ENCODE measurements at regions not wholly inside any gene's neighbourhood (a gene's known extent, or its start where the extent isn't known, plus 50 kb on each side); places are given as distances from the start of the nearest gene placed in this dataset.

DNA sequence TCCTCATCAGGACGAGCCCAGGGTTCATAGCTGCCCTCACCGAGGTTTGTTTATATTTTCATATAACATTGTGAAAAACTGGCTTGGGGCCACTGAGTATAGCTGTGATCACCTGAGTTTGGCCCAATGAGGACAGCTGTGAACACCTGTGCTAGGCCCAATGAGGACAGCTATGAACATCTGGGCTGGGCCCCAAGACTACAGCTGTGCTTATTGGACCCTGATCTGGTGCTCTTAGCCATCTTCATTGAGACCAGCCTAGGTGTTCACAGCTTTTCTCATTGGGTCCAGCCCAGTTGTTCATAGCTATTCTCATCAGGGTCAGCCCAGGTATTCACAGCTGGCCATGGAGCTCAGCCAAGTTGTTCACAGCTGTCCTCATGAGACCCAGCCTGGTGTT, 1167.3 kb downstream of the UQCRFS1 start:
- Mint-ChIP-seq H3K9me3 (ENCODE audit: unreplicated experiment) (peaks cover 12% of the 10 kb centered on the region), H3K27me3 (ENCODE audit: insufficient read depth, unreplicated experiment) (no peaks in the 10 kb centered on the region), H3K27ac (ENCODE audit: low read depth, unreplicated experiment) (no peak overlapping the region), H3K4me3 (ENCODE audit: unreplicated experiment) (no peak overlapping the region), H3K36me3 (ENCODE audit: insufficient read depth, unreplicated experiment) (no peaks in the 10 kb centered on the region), H3K4me1 (ENCODE audit: insufficient read depth, unreplicated experiment) (no peaks in the 10 kb centered on the region)
- ChIA-PET CTCF (no interaction called here), POLR2A (no interaction called here)
- DNase-seq (ENCODE audit: unreplicated experiment) = no peak
- TF ChIP-seq, protein P1, sequence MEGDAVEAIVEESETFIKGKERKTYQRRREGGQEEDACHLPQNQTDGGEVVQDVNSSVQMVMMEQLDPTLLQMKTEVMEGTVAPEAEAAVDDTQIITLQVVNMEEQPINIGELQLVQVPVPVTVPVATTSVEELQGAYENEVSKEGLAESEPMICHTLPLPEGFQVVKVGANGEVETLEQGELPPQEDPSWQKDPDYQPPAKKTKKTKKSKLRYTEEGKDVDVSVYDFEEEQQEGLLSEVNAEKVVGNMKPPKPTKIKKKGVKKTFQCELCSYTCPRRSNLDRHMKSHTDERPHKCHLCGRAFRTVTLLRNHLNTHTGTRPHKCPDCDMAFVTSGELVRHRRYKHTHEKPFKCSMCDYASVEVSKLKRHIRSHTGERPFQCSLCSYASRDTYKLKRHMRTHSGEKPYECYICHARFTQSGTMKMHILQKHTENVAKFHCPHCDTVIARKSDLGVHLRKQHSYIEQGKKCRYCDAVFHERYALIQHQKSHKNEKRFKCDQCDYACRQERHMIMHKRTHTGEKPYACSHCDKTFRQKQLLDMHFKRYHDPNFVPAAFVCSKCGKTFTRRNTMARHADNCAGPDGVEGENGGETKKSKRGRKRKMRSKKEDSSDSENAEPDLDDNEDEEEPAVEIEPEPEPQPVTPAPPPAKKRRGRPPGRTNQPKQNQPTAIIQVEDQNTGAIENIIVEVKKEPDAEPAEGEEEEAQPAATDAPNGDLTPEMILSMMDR (IDR thresholded peaks at IDR 0.05; ENCODE audit: unreplicated experiment) = no peak
- intact Hi-C loops (cut with micrococcal nuclease) = no loop called here
- BruUV-seq (replicated peaks) = no TSS peak

DNA sequence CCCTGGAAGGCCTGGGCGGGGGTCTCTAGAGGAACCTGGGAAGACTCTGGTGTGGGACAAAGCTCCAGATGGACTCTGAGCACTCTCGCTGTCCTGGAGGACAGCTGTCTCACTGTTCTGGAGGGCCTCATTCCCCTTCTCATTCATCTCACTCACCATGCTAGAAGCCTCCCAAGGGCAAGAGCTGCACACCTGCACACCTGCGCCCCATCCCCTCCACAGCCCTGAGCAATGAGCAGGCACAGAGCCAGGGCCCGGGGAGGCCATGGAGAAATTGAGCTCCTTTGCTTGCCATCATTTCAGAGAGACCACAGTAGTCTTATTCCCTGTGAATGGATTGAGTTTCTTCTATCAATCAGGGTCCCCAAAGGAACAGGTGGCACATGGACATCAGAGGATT, 1168.5 kb downstream of the UQCRFS1 start:
- H3K4me1 Mint-ChIP-seq (ENCODE audit: insufficient read depth, unreplicated experiment) = no peaks in the 10 kb centered on the region
- no peaks in the 10 kb centered on the region for H3K27me3 Mint-ChIP-seq (ENCODE audit: insufficient read depth, unreplicated experiment)
- ChIA-PET CTCF (no interaction called here), POLR2A (no interaction called here)
- DNase-seq (ENCODE audit: unreplicated experiment) = no peak
- TF ChIP-seq, protein P1 (IDR thresholded peaks at IDR 0.05; ENCODE audit: unreplicated experiment) = no peak
- peaks cover 12% of the 10 kb centered on the region for H3K9me3 Mint-ChIP-seq (ENCODE audit: unreplicated experiment)
- no peak overlapping the region for H3K4me3 Mint-ChIP-seq (ENCODE audit: unreplicated experiment)
- H3K27ac Mint-ChIP-seq (ENCODE audit: low read depth, unreplicated experiment) = no peak overlapping the region
- intact Hi-C loops (cut with micrococcal nuclease) = no loop called here
- no TSS peak for BruUV-seq (replicated peaks)
- no peaks in the 10 kb centered on the region for H3K36me3 Mint-ChIP-seq (ENCODE audit: insufficient read depth, unreplicated experiment)

DNA sequence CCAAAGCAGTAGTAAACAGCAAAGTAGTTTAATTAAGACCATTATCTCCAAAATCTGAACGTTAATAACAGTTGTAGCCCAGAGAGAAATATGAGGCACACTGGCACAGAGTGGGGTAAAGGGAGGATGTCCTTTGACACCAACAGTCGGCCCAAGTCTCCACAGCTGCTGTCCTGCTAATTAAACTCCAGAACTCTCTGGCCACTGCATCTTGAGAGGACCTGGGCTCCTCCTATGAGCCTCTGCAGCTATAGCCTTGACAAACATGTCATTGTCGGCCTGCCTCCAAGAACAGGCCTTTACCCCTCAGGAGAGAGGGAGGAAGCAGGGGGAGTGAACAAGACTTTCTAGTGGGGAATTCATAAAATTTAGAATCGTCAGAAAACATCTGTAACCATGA, 1170.4 kb downstream of the UQCRFS1 start:
- CTCF ChIA-PET = no interaction called here
- Mint-ChIP-seq H3K4me1 (ENCODE audit: insufficient read depth, unreplicated experiment) (no peaks in the 10 kb centered on the region), H3K27ac (ENCODE audit: low read depth, unreplicated experiment) (no peak overlapping the region), H3K36me3 (ENCODE audit: insufficient read depth, unreplicated experiment) (no peaks in the 10 kb centered on the region), H3K9me3 (ENCODE audit: unreplicated experiment) (peaks cover 23% of the 10 kb centered on the region), H3K27me3 (ENCODE audit: insufficient read depth, unreplicated experiment) (no peaks in the 10 kb centered on the region), H3K4me3 (ENCODE audit: unreplicated experiment) (no peak overlapping the region)
- no TSS peak for BruUV-seq (replicated peaks)
- no peak for DNase-seq (ENCODE audit: unreplicated experiment)
- intact Hi-C loops (cut with micrococcal nuclease) = no loop called here
- TF ChIP-seq, protein P1 (IDR thresholded peaks at IDR 0.05; ENCODE audit: unreplicated experiment) = no peak
- POLR2A ChIA-PET = no interaction called here

DNA sequence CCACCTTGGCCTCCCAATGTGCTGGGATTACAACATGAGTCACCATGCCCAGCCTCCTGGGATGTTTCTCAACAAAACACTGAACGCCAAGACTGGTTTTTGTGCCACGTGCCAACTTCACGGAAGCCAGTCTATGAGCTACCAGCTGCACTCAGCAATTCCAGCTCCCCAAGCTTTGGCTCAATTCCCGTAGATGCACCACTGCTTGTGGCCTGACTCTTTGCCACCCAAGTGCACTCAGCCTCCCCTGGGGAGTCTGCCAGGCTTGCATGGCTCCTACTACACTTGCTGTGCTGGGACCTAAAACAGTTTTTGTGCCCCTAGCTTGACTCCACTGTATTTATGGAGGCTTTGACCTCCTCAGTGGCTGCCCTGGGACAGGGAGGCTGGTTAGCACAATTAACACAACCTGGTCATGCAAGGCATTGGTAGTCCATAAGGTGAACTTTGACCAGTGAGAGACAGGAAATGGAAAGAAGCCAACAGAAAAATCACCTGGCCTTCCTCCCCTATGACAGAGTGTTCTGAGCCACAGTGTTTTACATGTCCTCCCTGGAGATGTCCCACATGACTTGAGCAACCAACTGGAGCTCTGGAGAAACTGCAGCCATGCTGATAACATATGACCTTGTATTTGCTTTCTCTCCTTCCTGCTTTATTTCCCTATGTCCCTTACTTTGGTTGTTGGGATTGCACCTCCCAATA, 1173.1 kb downstream of the UQCRFS1 start:
- H3K9me3 Mint-ChIP-seq (ENCODE audit: unreplicated experiment) = peaks cover 29% of the 10 kb centered on the region
- H3K4me1 Mint-ChIP-seq (ENCODE audit: insufficient read depth, unreplicated experiment) = no peaks in the 10 kb centered on the region
- ChIA-PET POLR2A (no interaction called here), CTCF (interaction anchor here (1.2 kb wide), 1 partner anchor 12 kb away, joined by 3 read pairs; no protein-coding TSS in a partner anchor)
- BruUV-seq (replicated peaks) = no TSS peak
- H3K27ac Mint-ChIP-seq (ENCODE audit: low read depth, unreplicated experiment) = no peak overlapping the region
- H3K36me3 Mint-ChIP-seq (ENCODE audit: insufficient read depth, unreplicated experiment) = no peaks in the 10 kb centered on the region
- TF ChIP-seq, protein P1 (IDR thresholded peaks at IDR 0.05; ENCODE audit: unreplicated experiment) = no peak
- no peaks in the 10 kb centered on the region for H3K27me3 Mint-ChIP-seq (ENCODE audit: insufficient read depth, unreplicated experiment)
- no peak for DNase-seq (ENCODE audit: unreplicated experiment)
- no peak overlapping the region for H3K4me3 Mint-ChIP-seq (ENCODE audit: unreplicated experiment)
- intact Hi-C loops (cut with micrococcal nuclease) = no loop called here
